SKM-1 (cell line): ENCODE measurements at regions not wholly inside any gene's neighbourhood (a gene's known extent, or its start where the extent isn't known, plus 50 kb on each side); places are given as distances from the start of the nearest gene placed in this dataset.

Experiments
- DNase-seq: peaks from one replicate; lab custom pipeline; 2025; ENCODE audit not compliant: unreplicated experiment; lab: John Stamatoyannopoulos, UW

- DNase-seq = no peak
These were observed 189.6 kb downstream of the PARM1 start for GRCh38 chr4:75122424-75123014.

GRCh38 chr4:75118739-75119138, 185.8 kb downstream of the PARM1 start:
- DNase-seq = no peak

GRCh38 chr4:75110061-75110460, 177.1 kb downstream of the PARM1 start:
- DNase-seq = no peak

- DNase-seq = no peak
These were observed 175.1 kb downstream of the PARM1 start for GRCh38 chr4:75107755-75108612.

- no peak for DNase-seq
These were observed 169.8 kb downstream of the PARM1 start for GRCh38 chr4:75102787-75103085.

GRCh38 chr4:75101906-75102786, 169.2 kb downstream of the PARM1 start:
- DNase-seq = no peak
